ENCODE measurements at regions not wholly inside any gene's neighbourhood (a gene's known extent, or its start where the extent isn't known, plus 50 kb on each side); places are given as distances from the start of the nearest gene placed in this dataset.

DNA sequence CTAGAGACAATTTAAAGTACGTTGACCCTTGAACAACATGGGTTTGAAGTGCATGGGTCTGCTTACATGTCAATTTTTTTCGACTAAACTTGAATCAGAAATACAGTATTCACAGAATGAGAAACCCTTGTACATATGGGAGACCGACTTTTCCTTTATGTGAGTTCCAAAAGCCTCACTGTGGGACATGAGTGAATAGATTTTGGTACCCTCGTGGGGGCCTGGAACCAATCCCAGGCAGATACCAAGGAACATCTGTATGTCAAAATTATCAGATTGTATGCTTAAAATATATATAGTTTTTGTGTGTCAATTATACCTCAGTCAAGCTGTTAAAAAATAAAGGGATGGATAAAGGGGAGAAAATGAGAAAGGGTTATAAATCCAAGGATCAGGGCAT is 78.7 kb upstream of the MAN2A1 start:
- Histone ChIP-seq H3K79me2 (ENCODE audit: insufficient read depth, low read length) (no peaks in the 10 kb centered on the region), H3K9me2 (replicated peaks; ENCODE audit: insufficient read depth, low read length) (no peaks in the 10 kb centered on the region), H3K9me3 (ENCODE audit: insufficient read depth, low read length) (no peaks in the 10 kb centered on the region), H3K4me2 (ENCODE audit: low read depth, low read length, poor library complexity, severe bottlenecking) (no peak overlapping the region), H4K20me1 (ENCODE audit: low read depth, low read length) (no peaks in the 10 kb centered on the region), H3F3A (ENCODE audit: insufficient read depth) (no peaks in the 10 kb centered on the region), H3K27me3 (ENCODE audit: low read length) (no peaks in the 10 kb centered on the region), H2AFZ (ENCODE audit: low read depth, low read length, severe bottlenecking) (no peak overlapping the region), H3K4me3 (ENCODE audit: insufficient read depth, low read length, poor library complexity, severe bottlenecking) (no peak overlapping the region), H3K9ac (ENCODE audit: low read length) (no peak overlapping the region), H3K27ac (ENCODE audit: low read depth, low read length) (no peak overlapping the region), H3K36me3 (ENCODE audit: low read length) (no peaks in the 10 kb centered on the region)
- TF ChIP-seq, protein P1, sequence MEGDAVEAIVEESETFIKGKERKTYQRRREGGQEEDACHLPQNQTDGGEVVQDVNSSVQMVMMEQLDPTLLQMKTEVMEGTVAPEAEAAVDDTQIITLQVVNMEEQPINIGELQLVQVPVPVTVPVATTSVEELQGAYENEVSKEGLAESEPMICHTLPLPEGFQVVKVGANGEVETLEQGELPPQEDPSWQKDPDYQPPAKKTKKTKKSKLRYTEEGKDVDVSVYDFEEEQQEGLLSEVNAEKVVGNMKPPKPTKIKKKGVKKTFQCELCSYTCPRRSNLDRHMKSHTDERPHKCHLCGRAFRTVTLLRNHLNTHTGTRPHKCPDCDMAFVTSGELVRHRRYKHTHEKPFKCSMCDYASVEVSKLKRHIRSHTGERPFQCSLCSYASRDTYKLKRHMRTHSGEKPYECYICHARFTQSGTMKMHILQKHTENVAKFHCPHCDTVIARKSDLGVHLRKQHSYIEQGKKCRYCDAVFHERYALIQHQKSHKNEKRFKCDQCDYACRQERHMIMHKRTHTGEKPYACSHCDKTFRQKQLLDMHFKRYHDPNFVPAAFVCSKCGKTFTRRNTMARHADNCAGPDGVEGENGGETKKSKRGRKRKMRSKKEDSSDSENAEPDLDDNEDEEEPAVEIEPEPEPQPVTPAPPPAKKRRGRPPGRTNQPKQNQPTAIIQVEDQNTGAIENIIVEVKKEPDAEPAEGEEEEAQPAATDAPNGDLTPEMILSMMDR (IDR thresholded peaks at IDR 0.05; ENCODE audit: insufficient read depth, low read length, poor library complexity, severe bottlenecking) = no peak
- no peak for TF ChIP-seq EZH2phosphoT487 (conservative IDR thresholded peaks at IDR 0.05; ENCODE audit: low read length)

DNA sequence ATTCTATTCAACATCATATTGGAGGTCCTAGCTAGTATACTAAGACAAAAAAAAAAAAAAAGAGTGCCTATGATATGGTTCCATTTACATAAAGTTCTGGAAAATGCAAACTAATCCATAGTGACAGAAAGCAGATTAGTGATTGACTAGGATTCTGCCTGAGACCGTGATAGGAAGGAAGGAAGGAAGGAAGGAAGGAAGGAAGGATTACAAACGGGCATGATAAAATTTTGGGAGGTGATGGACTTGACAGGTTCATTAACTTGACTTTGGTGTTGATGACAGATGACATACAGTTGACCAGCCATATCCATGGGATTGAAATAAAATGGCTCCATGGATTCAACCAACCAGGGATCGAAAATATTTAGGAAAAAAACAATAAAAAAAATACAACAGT is 79.1 kb upstream of the MAN2A1 start:
- no peaks in the 10 kb centered on the region for H4K20me1 ChIP-seq (ENCODE audit: low read depth, low read length)
- H3F3A ChIP-seq (ENCODE audit: insufficient read depth) = no peaks in the 10 kb centered on the region
- no peaks in the 10 kb centered on the region for H3K79me2 ChIP-seq (ENCODE audit: insufficient read depth, low read length)
- no peak overlapping the region for H2AFZ ChIP-seq (ENCODE audit: low read depth, low read length, severe bottlenecking)
- H3K4me2 ChIP-seq (ENCODE audit: low read depth, low read length, poor library complexity, severe bottlenecking) = no peak overlapping the region
- no peak overlapping the region for H3K27ac ChIP-seq (ENCODE audit: low read depth, low read length)
- H3K9me2 ChIP-seq (replicated peaks; ENCODE audit: insufficient read depth, low read length) = no peaks in the 10 kb centered on the region
- no peak overlapping the region for H3K9ac ChIP-seq (ENCODE audit: low read length)
- no peaks in the 10 kb centered on the region for H3K27me3 ChIP-seq (ENCODE audit: low read length)
- no peaks in the 10 kb centered on the region for H3K36me3 ChIP-seq (ENCODE audit: low read length)
- H3K4me3 ChIP-seq (ENCODE audit: insufficient read depth, low read length, poor library complexity, severe bottlenecking) = no peak overlapping the region
- TF ChIP-seq, protein P1 (IDR thresholded peaks at IDR 0.05; ENCODE audit: insufficient read depth, low read length, poor library complexity, severe bottlenecking) = no peak
- TF ChIP-seq EZH2phosphoT487 (conservative IDR thresholded peaks at IDR 0.05; ENCODE audit: low read length) = no peak
- H3K9me3 ChIP-seq (ENCODE audit: insufficient read depth, low read length) = no peaks in the 10 kb centered on the region

DNA sequence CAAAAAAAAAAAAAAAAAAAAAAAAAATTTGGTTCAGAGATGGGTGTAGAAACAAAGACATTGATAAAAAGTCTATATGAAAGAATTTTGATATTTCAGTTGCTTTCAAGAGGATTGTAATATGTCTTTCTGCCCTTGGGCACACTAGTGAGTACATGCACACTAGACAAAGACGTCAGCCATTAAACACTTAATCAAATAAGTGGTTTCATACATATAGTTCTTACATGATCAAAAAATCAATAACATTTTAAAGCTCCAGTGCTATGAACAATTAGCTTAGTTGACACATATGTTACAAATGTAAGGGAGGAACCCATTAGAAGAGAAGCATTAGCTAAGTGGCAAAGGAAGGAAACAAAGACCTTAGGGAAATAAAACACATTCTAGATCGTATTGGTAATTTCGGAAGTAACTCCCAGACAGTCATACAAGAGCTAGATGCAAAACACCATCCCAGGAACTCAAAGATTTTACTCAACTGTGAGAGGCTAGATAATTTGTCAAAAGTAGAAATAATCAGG is 84.5 kb upstream of the MAN2A1 start:
- H3K27me3 ChIP-seq (ENCODE audit: low read length) = no peaks in the 10 kb centered on the region
- H4K20me1 ChIP-seq (ENCODE audit: low read depth, low read length) = no peaks in the 10 kb centered on the region
- H3K4me3 ChIP-seq (ENCODE audit: insufficient read depth, low read length, poor library complexity, severe bottlenecking) = no peak overlapping the region
- H3K79me2 ChIP-seq (ENCODE audit: insufficient read depth, low read length) = no peaks in the 10 kb centered on the region
- H3K4me2 ChIP-seq (ENCODE audit: low read depth, low read length, poor library complexity, severe bottlenecking) = no peak overlapping the region
- H3F3A ChIP-seq (ENCODE audit: insufficient read depth) = no peaks in the 10 kb centered on the region
- no peak overlapping the region for H3K27ac ChIP-seq (ENCODE audit: low read depth, low read length)
- H3K36me3 ChIP-seq (ENCODE audit: low read length) = no peaks in the 10 kb centered on the region
- TF ChIP-seq, protein P1 (IDR thresholded peaks at IDR 0.05; ENCODE audit: insufficient read depth, low read length, poor library complexity, severe bottlenecking) = no peak
- TF ChIP-seq EZH2phosphoT487 (conservative IDR thresholded peaks at IDR 0.05; ENCODE audit: low read length) = no peak
- H3K9me2 ChIP-seq (replicated peaks; ENCODE audit: insufficient read depth, low read length) = no peaks in the 10 kb centered on the region
- no peak overlapping the region for H3K9ac ChIP-seq (ENCODE audit: low read length)
- H3K9me3 ChIP-seq (ENCODE audit: insufficient read depth, low read length) = no peaks in the 10 kb centered on the region
- H2AFZ ChIP-seq (ENCODE audit: low read depth, low read length, severe bottlenecking) = no peak overlapping the region

Measured in SU-DHL-6 (cell line).